Activated CD8-positive, alpha-beta memory T cell treated with anti-CD3 and anti-CD28 coated beads, Interleukin-2, amount 10 ng/mL, durations not matched to agents 7 days and 5 days (primary cell): ENCODE measurements at regions not wholly inside any gene's neighbourhood (a gene's known extent, or its start where the extent isn't known, plus 50 kb on each side); places are given as distances from the start of the nearest gene placed in this dataset.

Source experiments
- ATAC-seq: fragments of 150-1000 bp; cut with Tn5 transposase; one replicate; pipeline ENCODE4 v1.10.0; 2021; ENCODE audit warnings: moderate library complexity
- CTCF ChIA-PET: fragments of 350-600 bp; sonication (Branson Sonifier 250); formaldehyde crosslinking; loops from one replicate; lab custom pipeline; 2021; ENCODE audit warnings: antibody characterized with exemption; lab: Charles Lee
- DNase-seq: peaks from one replicate; pipeline ENCODE4 v3.0.0-alpha.2; 2020
- H3K27ac Mint-ChIP-seq: one replicate; pipeline ENCODE4 v1.8.0; 2021; ENCODE audit warnings: mild to moderate bottlenecking, mixed read lengths
- H3K27me3 Mint-ChIP-seq: one replicate; pipeline ENCODE4 v1.8.0; 2021; ENCODE audit warnings: mixed read lengths
- H3K36me3 Mint-ChIP-seq: one replicate; pipeline ENCODE4 v1.8.0; 2021; ENCODE audit warnings: mild to moderate bottlenecking, mixed read lengths
- H3K4me1 Mint-ChIP-seq: one replicate; pipeline ENCODE4 v1.8.0; 2021; ENCODE audit warnings: mixed read lengths
- H3K4me3 Mint-ChIP-seq: one replicate; pipeline ENCODE4 v1.8.0; 2021; ENCODE audit warnings: mild to moderate bottlenecking, moderate library complexity, mixed read lengths
- H3K9me3 Mint-ChIP-seq: one replicate; pipeline ENCODE4 v1.8.0; 2022; ENCODE audit warnings: low read depth, mixed read lengths

DNA sequence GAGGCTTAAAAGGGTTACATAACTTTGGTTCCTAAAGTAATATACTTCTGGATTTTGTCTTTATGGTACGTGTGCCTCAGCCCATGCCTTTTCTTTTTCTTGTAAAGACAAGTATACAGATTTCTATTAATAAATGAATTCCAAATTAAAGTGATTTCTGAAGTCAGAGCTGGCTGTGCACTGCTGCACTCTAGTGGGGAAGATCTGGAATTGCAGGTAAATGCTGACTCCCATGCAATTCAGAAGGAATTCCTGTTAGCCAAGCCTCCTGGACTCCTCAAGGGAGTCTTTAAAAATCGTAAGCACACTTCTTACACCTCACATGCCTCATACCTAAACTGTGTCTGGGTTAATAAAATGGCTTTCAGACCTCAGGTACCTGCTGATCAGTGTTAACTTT is 118.4 kb upstream of the SLC7A1 start:
- H3K4me1 Mint-ChIP-seq, result peaks cover 7% of the 10 kb centered on the region
- CTCF ChIA-PET, result interaction anchor here (1.4 to 2.7 kb wide), 4 partner anchors 158 to 241 kb away, joined by 4 to 21 read pairs (median 8); no protein-coding TSS in a partner anchor
- no peak overlapping the region for H3K27ac Mint-ChIP-seq
- no peak for DNase-seq
- no peak for ATAC-seq
- H3K4me3 Mint-ChIP-seq, result no peak overlapping the region
- peaks cover 34% of the 10 kb centered on the region for H3K27me3 Mint-ChIP-seq
- no peaks in the 10 kb centered on the region for H3K9me3 Mint-ChIP-seq
- no peaks in the 10 kb centered on the region for H3K36me3 Mint-ChIP-seq

DNA sequence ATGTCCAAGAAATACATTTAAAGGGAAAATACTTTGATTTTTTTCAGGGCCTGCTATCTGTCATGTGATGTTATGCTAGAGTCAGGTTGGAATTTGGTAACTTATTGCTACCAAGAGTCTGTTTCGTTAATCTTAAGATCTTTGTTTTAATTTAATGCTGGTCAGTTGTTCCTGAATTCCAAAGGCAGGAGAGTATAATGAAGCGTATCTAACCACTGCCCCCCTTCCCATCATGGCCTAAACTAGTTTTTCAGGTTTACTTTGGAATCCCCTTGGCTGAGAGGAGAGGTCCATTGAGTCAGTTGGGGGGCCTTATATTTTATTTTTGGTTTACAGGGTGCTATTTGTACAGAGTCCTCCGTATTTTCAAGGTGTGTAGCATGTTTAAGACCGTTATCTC is 116.3 kb upstream of the SLC7A1 start:
- H3K4me1 Mint-ChIP-seq, result peaks cover 5% of the 10 kb centered on the region

DNA sequence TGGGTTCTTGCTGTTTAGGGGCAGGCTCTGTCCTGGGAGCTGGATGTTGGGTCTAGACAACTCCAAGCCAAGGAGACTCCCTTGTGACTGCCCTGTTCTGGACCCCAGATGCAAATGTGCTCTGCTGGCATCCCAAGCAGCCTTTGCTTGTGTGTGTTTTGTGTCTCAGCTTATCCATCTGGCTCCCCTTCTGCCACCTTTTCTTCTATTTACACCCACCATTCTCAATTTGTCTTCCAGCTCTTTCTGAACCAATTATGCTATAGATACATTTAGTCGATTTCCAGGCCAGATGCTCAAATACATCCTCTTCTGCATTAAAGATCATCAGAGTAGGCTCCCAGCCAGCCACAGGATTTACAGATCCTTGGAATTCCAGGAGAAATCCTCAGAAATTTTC is 115.0 kb upstream of the SLC7A1 start:
- Mint-ChIP-seq H3K27ac (no peak overlapping the region), H3K9me3 (no peaks in the 10 kb centered on the region), H3K27me3 (peaks cover 31% of the 10 kb centered on the region), H3K4me3 (no peak overlapping the region), H3K36me3 (no peaks in the 10 kb centered on the region), H3K4me1 (no peaks in the 10 kb centered on the region)
- DNase-seq (no peak), ATAC-seq (no peak)
- CTCF ChIA-PET, result no interaction called here

More for the DNA sequence above, 116.3 kb upstream of the SLC7A1 start:
- H3K9me3 Mint-ChIP-seq, result no peaks in the 10 kb centered on the region
- no peak overlapping the region for H3K27ac Mint-ChIP-seq
- H3K27me3 Mint-ChIP-seq, result peaks cover 31% of the 10 kb centered on the region
- no peak for ATAC-seq
- H3K36me3 Mint-ChIP-seq, result no peaks in the 10 kb centered on the region
- no peak overlapping the region for H3K4me3 Mint-ChIP-seq
- no peak for DNase-seq
- CTCF ChIA-PET, result no interaction called here

DNA sequence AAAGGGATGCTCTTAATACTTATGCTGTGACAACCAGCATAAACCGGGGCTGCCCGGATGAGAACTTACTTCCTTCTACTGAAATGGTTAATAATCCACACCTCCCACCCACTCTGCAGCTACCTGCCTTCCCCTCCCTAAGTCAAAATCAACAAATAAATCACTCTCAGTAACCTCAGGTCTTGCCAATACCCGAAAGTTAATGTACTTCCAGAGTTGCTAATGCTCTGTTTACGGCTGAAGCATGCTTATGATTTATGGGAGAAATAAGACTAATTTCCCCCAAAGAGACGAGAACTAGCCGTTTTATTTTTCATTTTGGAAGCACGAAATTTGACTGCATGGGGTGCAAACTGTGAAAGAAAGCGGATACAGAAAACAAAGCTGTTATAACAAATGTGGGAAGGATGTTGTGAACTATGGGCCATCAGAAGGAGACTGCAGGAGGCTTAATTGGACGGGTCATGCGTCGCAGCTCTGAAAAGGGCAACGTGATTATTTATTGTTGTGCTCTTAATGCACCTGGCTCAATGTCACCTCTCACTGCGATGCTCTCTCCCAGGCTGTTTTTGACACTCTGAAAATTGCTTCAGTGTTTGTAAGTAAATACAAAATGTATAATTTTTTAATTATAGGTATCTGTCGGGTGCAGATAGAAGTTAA is 114.0 kb upstream of the SLC7A1 start:
- Mint-ChIP-seq H3K4me3 (no peak overlapping the region), H3K4me1 (no peaks in the 10 kb centered on the region), H3K9me3 (no peaks in the 10 kb centered on the region), H3K27ac (no peak overlapping the region), H3K36me3 (no peaks in the 10 kb centered on the region), H3K27me3 (peaks cover 31% of the 10 kb centered on the region)
- ATAC-seq, result no peak
- CTCF ChIA-PET, result interaction anchor here (5.4 kb wide), 1 partner anchor 201 kb away, joined by 35 read pairs; no protein-coding TSS in a partner anchor
- DNase-seq, result no peak

DNA sequence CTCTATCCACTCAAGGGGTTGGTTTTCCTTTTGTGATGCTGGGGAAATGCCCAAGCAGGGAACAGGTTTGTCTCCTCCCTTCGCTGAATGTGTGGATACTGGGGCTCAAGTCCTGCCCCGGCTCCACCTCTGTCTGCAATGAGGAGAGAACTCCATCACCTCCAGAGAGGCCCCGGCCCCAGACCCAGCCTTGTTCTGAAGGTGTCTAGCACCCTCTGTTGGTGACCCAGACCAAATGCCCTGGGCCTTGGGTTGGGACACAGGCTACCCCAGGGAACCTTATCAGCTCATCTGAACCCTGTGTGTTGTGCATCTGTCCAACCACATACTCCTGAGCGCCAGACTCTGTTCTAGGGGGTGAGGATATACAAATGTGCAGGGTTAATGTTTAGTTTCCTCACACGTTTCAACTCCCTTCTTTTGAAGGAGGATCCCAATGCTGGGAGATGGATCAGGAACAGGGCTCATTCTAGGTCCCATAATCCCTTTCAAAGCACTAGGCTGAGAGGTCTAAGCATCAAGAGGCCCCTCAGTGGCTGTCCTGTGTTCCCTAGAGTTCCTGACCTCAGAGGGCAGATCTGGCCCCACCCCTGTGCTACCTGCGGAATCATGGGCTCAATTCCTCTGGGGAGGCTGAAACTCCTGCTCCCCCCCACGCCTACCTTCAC is 112.5 kb upstream of the SLC7A1 start:
- Mint-ChIP-seq H3K4me1 (no peaks in the 10 kb centered on the region), H3K9me3 (no peaks in the 10 kb centered on the region), H3K36me3 (no peaks in the 10 kb centered on the region), H3K27me3 (peaks cover 42% of the 10 kb centered on the region), H3K27ac (no peak overlapping the region), H3K4me3 (no peak overlapping the region)
- peak; percentile 76 for ATAC-seq
- DNase-seq, result peak; percentile 57
- CTCF ChIA-PET, result interaction anchor here (0.7 to 5.4 kb wide), 3 partner anchors 105 to 407 kb away, joined by 3 to 35 read pairs (median 3); no protein-coding TSS in a partner anchor

DNA sequence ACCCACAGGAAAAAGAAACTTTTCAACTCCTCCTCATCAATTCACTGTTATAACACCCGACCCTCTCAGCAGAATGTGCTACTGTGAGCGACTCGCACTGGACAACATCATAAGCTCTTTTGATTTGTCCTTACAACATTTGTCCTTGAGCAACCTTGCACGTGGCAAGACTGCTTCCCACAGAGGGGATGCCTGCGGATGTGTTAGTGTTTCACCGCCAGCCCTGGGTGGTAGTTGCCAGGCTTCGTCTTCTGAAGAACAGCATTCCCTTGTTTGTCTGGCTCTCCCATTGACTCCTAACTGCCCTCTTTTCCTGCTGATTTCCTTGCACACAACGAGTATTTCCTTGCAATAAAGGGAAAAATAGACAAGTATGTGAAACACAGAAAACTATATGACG is 111.4 kb upstream of the SLC7A1 start:
- H3K36me3 Mint-ChIP-seq, result no peaks in the 10 kb centered on the region
- DNase-seq (no peak), ATAC-seq (no peak)
- H3K4me3 Mint-ChIP-seq, result no peak overlapping the region
- H3K27me3 Mint-ChIP-seq, result peaks cover 45% of the 10 kb centered on the region
- H3K27ac Mint-ChIP-seq, result no peak overlapping the region
- CTCF ChIA-PET, result interaction anchor here (1.0 to 5.4 kb wide), 3 partner anchors 199 to 214 kb away, joined by 3 to 35 read pairs (median 3); no protein-coding TSS in a partner anchor
- H3K9me3 Mint-ChIP-seq, result no peaks in the 10 kb centered on the region
- H3K4me1 Mint-ChIP-seq, result no peaks in the 10 kb centered on the region

DNA sequence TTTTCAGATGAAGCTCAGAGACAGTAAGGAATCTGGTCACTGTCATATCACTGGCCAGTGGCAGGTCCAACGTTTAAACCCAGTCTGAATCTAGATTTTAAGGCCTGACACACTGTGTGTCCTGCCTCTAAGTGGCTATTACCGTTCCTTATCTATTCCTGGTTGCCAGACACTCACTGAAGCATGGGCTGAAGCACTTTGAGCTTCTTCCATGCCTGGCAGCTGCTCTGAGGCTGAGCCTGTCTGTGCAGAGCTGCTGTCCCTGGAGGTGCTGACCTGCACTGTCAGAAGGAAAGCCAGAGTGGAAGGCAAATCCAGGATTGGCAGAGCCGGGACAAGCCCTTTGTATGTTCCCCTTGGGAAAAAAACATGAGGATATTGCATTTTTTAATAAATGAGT is 109.2 kb upstream of the SLC7A1 start:
- CTCF ChIA-PET, result interaction anchor here (0.9 to 5.4 kb wide), 2 partner anchors 11 to 197 kb away, joined by 3 to 35 read pairs; no protein-coding TSS in a partner anchor
- DNase-seq (no peak), ATAC-seq (no peak)
- Mint-ChIP-seq H3K4me3 (no peak overlapping the region), H3K4me1 (no peaks in the 10 kb centered on the region), H3K27me3 (peaks cover 45% of the 10 kb centered on the region), H3K36me3 (no peaks in the 10 kb centered on the region), H3K9me3 (no peaks in the 10 kb centered on the region), H3K27ac (no peak overlapping the region)

DNA sequence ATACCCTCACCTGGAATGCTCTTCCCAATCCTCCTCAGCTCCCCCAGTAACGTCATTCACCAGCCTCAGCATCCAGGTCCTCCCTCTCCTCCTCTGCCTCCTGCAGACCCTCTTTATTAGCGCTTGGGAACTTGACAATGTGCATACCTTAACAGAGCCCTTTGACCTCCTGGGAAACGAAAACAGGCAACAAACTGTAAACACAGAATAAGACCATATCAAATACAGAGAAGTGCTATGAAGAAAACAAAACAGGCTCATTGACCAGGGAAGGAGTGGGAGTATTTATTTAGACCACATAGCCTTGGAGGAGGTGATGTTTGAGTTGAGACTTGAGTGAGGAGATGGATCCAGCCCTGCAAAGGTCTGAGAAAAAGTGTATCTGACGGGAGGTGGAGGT is 107.9 kb upstream of the SLC7A1 start:
- Mint-ChIP-seq H3K36me3 (no peaks in the 10 kb centered on the region), H3K9me3 (no peaks in the 10 kb centered on the region), H3K27ac (no peak overlapping the region), H3K4me1 (no peaks in the 10 kb centered on the region), H3K27me3 (peaks cover 42% of the 10 kb centered on the region), H3K4me3 (no peak overlapping the region)
- CTCF ChIA-PET, result interaction anchor here (2.1 kb wide), 1 partner anchor 195 kb away, joined by 7 read pairs; no protein-coding TSS in a partner anchor
- ATAC-seq (no peak), DNase-seq (no peak)

DNA sequence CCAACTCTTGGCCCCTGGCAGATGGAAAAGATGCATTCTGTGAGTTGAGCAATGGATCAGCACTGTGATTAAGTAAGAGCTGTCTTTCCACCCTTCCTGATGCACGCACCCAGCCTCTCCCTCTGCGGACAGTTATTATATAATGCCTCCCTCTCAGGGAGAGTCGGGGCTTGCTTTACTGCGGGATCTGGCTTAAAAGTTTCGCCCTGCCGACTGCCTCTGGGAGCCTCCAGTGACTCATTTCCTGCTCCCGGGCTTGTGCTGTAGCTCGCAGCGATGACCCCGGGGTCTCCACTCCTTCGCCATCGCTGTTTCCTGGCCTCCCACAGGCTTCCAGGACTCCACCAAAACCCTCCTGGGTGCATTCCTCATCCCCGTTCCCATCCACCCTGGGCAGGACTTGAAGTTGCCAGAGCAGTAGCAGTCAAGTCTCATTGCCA is 107.4 kb upstream of the SLC7A1 start:
- Mint-ChIP-seq H3K4me3 (no peak overlapping the region), H3K36me3 (no peaks in the 10 kb centered on the region), H3K27ac (no peak overlapping the region), H3K27me3 (peaks cover 44% of the 10 kb centered on the region), H3K9me3 (no peaks in the 10 kb centered on the region), H3K4me1 (no peaks in the 10 kb centered on the region)
- no peak for DNase-seq
- CTCF ChIA-PET, result interaction anchor here (1.1 to 2.1 kb wide), 2 partner anchors 50 to 195 kb away, joined by 3 to 7 read pairs; no protein-coding TSS in a partner anchor
- ATAC-seq, result no peak

DNA sequence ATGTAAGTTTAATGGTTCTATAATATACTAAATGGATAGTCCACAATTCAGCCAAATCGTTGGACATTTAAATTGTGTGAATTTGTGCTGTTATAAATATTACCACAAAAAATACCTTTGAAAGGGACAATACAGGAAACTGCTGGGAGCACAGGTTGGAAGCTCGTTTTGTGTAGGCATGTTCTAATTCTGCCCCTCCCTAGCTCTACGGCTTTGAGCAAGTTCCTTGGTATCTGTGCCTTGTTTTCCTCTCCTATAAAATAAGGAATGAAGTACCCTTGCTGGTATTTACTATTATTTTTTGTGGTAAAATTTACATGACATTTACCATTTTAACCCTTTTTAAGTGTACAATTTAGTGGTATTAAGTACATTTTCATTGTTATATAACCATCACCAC is 102.6 kb upstream of the SLC7A1 start:
- no peak overlapping the region for H3K4me3 Mint-ChIP-seq
- H3K9me3 Mint-ChIP-seq, result no peaks in the 10 kb centered on the region
- ATAC-seq (no peak), DNase-seq (no peak)
- H3K4me1 Mint-ChIP-seq, result no peaks in the 10 kb centered on the region
- H3K27me3 Mint-ChIP-seq, result peaks cover 43% of the 10 kb centered on the region
- H3K27ac Mint-ChIP-seq, result no peak overlapping the region
- CTCF ChIA-PET, result interaction anchor here (1.3 kb wide), 1 partner anchor 190 kb away, joined by 4 read pairs; no protein-coding TSS in a partner anchor
- no peaks in the 10 kb centered on the region for H3K36me3 Mint-ChIP-seq

DNA sequence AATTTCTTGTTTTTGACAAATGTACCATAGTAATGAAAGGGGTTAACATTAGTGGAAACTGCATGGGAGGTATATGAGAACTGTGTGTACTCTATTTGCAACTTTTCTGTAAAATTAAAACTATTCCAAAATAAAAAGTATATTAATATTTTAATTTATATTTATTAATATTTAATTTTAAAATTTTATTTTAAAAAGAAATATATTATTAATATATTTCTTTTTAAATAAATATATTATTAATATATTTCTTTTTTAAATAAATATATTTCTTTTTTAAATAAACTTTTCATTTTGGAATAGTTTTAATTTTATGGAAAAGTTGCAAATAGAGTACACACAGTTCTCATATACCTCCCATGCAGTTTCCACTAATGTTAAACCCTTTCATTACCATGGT is 101.1 kb upstream of the SLC7A1 start:
- CTCF ChIA-PET, result no interaction called here
- no peaks in the 10 kb centered on the region for H3K36me3 Mint-ChIP-seq
- H3K9me3 Mint-ChIP-seq, result no peaks in the 10 kb centered on the region

DNA sequence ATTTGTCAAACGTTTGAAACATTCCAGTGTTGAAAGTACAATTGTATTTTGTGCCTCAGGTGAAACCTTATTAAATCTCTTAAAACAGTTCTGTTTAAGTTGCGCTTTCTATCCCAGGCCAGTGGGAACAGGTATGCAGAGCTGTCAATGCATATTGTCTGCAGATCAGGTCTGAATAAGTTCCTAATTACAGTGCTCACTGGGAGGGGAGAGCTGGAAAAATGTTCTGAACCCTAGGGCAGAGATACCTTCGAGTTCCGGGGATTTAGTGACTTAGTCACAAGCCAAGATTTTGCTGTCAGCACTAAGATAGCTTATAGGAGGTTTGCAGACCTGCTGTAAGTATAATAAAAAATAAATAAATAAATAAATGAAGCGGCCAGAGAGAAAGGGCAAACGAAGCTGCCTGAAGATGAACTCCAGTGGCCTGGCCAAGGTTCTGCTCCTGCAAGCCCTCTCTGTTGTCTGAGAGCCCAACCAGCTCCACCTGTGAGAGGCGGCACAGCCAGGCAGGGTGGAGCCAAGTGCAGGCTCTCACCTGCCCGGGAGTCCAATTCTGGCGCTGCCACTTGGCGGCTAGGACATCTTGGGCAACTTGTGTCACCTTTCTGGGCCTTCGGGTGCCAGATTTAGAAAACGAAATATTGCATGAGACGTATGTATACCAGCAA is 97.9 kb upstream of the SLC7A1 start:
- CTCF ChIA-PET, result no interaction called here
- ATAC-seq, result no peak

More for the DNA sequence above, 101.1 kb upstream of the SLC7A1 start:
- no peak overlapping the region for H3K4me3 Mint-ChIP-seq
- H3K4me1 Mint-ChIP-seq, result no peaks in the 10 kb centered on the region
- no peak for DNase-seq
- H3K27me3 Mint-ChIP-seq, result peaks cover 33% of the 10 kb centered on the region
- ATAC-seq, result no peak
- no peak overlapping the region for H3K27ac Mint-ChIP-seq

DNA sequence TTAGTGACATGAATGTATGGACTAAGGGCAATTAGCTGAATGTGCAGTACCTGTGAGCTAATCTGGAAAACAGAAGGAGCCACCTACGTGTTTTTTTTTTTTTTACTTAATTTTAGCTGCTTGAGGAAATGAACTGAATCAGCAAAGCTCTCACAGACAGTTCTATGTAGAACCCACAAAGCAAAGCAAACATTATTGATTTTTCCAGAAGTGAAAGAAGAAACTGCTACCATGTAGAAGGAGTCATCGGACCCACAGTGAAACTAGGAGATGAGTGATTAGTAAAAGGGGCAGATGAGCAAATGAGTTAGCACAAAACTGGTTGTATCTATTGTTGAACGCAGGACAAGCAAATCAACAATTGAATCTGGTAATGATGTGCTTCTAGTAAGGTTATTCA is 94.1 kb upstream of the SLC7A1 start:
- Mint-ChIP-seq H3K27ac (no peak overlapping the region), H3K4me3 (no peak overlapping the region), H3K4me1 (no peaks in the 10 kb centered on the region), H3K9me3 (no peaks in the 10 kb centered on the region), H3K27me3 (peaks cover 26% of the 10 kb centered on the region), H3K36me3 (no peaks in the 10 kb centered on the region)
- no peak for ATAC-seq
- no peak for DNase-seq
- CTCF ChIA-PET, result no interaction called here

More for the DNA sequence above, 97.9 kb upstream of the SLC7A1 start:
- Mint-ChIP-seq H3K36me3 (no peaks in the 10 kb centered on the region), H3K9me3 (no peaks in the 10 kb centered on the region), H3K27ac (no peak overlapping the region), H3K4me3 (no peak overlapping the region), H3K4me1 (no peaks in the 10 kb centered on the region), H3K27me3 (peaks cover 33% of the 10 kb centered on the region)
- no peak for DNase-seq
